ENCODE measurements at regions not wholly inside any gene's neighbourhood (a gene's known extent, or its start where the extent isn't known, plus 50 kb on each side); places are given as distances from the start of the nearest gene placed in this dataset.

- TF ChIP-seq CTCF (IDR thresholded peaks at IDR 0.05; ENCODE audit: borderline replicate concordance, extremely low read depth, low read length, poor library complexity, severe bottlenecking) (no peak), EZH2 (IDR thresholded peaks at IDR 0.05; ENCODE audit: borderline replicate concordance, low read depth, low read length, severe bottlenecking) (no peak)
Measured at GRCh38 chr14:104471114-104471513, 108.5 kb upstream of the C14orf180 start.
